ENCODE measurements at regions not wholly inside any gene's neighbourhood (a gene's known extent, or its start where the extent isn't known, plus 50 kb on each side); places are given as distances from the start of the nearest gene placed in this dataset.

DNA sequence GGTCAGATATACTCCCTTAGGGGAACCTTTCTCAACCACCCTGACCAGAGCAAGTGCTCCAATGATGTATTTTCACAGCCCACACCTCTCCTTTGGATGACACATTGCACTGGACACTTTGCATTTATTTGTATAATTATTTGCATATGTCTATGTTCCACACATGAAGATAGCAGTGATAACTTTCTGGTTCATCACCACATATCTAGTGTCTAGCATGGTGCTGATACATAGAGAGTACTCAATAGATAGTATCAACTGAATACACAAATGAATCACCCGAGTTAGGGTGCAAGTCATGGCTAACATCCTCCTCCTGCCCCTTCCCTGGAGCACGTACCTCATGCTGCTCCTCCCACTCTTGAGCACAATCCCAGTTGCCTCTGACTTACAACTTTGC lies 617.6 kb downstream of the EBF1 start:
- H3K4me3 ChIP-seq = no peak overlapping the region
- H3K9me3 ChIP-seq (ENCODE audit: insufficient read depth, low read depth) = no peaks in the 10 kb centered on the region
- H3K36me3 ChIP-seq (ENCODE audit: low read depth) = no peaks in the 10 kb centered on the region
- no peak for TF ChIP-seq EZH2 (IDR thresholded peaks at IDR 0.05; ENCODE audit: low read depth)
- no peak for TF ChIP-seq CTCF (conservative IDR thresholded peaks at IDR 0.05)
- H4K20me1 ChIP-seq (ENCODE audit: insufficient read depth) = no peaks in the 10 kb centered on the region; the same call in 1 of the 2 replicates
- no TSS peak for BruUV-seq (replicated peaks)
- H2AFZ ChIP-seq = no peak overlapping the region
- H3K27me3 ChIP-seq (ENCODE audit: insufficient read depth, low read depth) = peaks cover 45% of the 10 kb centered on the region
- no peaks in the 10 kb centered on the region for H3K4me1 ChIP-seq (replicated peaks; ENCODE audit: insufficient read depth)
- H3K9me2 ChIP-seq (ENCODE audit: insufficient read depth) = no peaks in the 10 kb centered on the region
- CTCF ChIA-PET = no interaction called here
- H3K79me2 ChIP-seq (ENCODE audit: low read depth) = no peaks in the 10 kb centered on the region
- no peak overlapping the region for H3K4me2 ChIP-seq
- no peak overlapping the region for H3K27ac ChIP-seq
- POLR2A ChIA-PET (ENCODE audit: unreplicated experiment) = no interaction called here
- no peak for DNase-seq
- intact Hi-C loops (cut with micrococcal nuclease; ENCODE audit: unreplicated experiment) = no loop called here
- H3F3A ChIP-seq (ENCODE audit: insufficient read depth, low read depth) = no peaks in the 10 kb centered on the region

GRCh38 chr5:158478139-158478538 lies 619.2 kb upstream of the CLINT1 start:
- no peaks in the 10 kb centered on the region for H3K36me3 ChIP-seq (ENCODE audit: low read depth)
- no peaks in the 10 kb centered on the region for H3K9me3 ChIP-seq (ENCODE audit: insufficient read depth, low read depth)
- H3K4me3 ChIP-seq = no peak overlapping the region
- H3K27me3 ChIP-seq (ENCODE audit: insufficient read depth, low read depth) = peaks cover 25% of the 10 kb centered on the region
- no peak overlapping the region for H2AFZ ChIP-seq
- ChIA-PET POLR2A (ENCODE audit: unreplicated experiment) (no interaction called here), CTCF (no interaction called here)
- H3K27ac ChIP-seq = no peak overlapping the region
- no peak for TF ChIP-seq EZH2 (IDR thresholded peaks at IDR 0.05; ENCODE audit: low read depth)
- no peak overlapping the region for H3K4me2 ChIP-seq
- H3F3A ChIP-seq (ENCODE audit: insufficient read depth, low read depth) = no peaks in the 10 kb centered on the region
- no peak for DNase-seq
- BruUV-seq (replicated peaks) = no TSS peak
- intact Hi-C loops (cut with micrococcal nuclease; ENCODE audit: unreplicated experiment) = no loop called here
- H3K79me2 ChIP-seq (ENCODE audit: low read depth) = no peaks in the 10 kb centered on the region
- no peaks in the 10 kb centered on the region for H3K9me2 ChIP-seq (ENCODE audit: insufficient read depth)
- H3K4me1 ChIP-seq (replicated peaks; ENCODE audit: insufficient read depth) = no peaks in the 10 kb centered on the region
- H4K20me1 ChIP-seq (ENCODE audit: insufficient read depth) = no peaks in the 10 kb centered on the region

DNA sequence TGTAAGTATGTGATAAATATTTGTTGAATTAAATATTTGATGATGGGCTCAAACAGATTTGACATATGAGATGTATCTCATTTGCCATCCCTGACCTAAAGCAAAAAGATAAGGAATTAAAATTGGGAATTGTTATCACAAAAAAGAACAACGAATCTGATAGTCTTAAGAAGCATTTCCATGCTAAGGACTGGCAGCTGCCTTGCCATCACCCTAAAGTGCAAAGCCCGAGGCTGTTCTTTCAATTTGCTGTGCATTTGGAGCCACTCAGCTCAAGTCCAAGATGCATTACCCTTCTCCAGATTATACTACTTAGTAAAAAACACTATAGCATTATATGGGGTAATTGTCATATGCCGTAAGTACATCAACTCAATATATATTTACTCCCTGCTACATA lies 618.3 kb upstream of the CLINT1 start:
- no peaks in the 10 kb centered on the region for H3K9me3 ChIP-seq (ENCODE audit: insufficient read depth, low read depth)
- H3K9me2 ChIP-seq (ENCODE audit: insufficient read depth) = no peaks in the 10 kb centered on the region
- H4K20me1 ChIP-seq (ENCODE audit: insufficient read depth) = no peaks in the 10 kb centered on the region
- no peak overlapping the region for H3K4me2 ChIP-seq
- H3K4me3 ChIP-seq = no peak overlapping the region
- no peaks in the 10 kb centered on the region for H3K4me1 ChIP-seq (replicated peaks; ENCODE audit: insufficient read depth)
- no peaks in the 10 kb centered on the region for H3K36me3 ChIP-seq (ENCODE audit: low read depth)
- H3K79me2 ChIP-seq (ENCODE audit: low read depth) = no peaks in the 10 kb centered on the region
- H3K27me3 ChIP-seq (ENCODE audit: insufficient read depth, low read depth) = peaks cover 19% of the 10 kb centered on the region; the same call in 1 of the 2 replicates
- H3K27ac ChIP-seq = no peak overlapping the region
- H2AFZ ChIP-seq = no peak overlapping the region
- intact Hi-C loops (cut with micrococcal nuclease; ENCODE audit: unreplicated experiment) = no loop called here
- ChIA-PET CTCF (no interaction called here), POLR2A (ENCODE audit: unreplicated experiment) (no interaction called here)
- H3F3A ChIP-seq (ENCODE audit: insufficient read depth, low read depth) = no peaks in the 10 kb centered on the region
- no TSS peak for BruUV-seq (replicated peaks)
- no peak for TF ChIP-seq CTCF (conservative IDR thresholded peaks at IDR 0.05)
- no peak for DNase-seq

DNA sequence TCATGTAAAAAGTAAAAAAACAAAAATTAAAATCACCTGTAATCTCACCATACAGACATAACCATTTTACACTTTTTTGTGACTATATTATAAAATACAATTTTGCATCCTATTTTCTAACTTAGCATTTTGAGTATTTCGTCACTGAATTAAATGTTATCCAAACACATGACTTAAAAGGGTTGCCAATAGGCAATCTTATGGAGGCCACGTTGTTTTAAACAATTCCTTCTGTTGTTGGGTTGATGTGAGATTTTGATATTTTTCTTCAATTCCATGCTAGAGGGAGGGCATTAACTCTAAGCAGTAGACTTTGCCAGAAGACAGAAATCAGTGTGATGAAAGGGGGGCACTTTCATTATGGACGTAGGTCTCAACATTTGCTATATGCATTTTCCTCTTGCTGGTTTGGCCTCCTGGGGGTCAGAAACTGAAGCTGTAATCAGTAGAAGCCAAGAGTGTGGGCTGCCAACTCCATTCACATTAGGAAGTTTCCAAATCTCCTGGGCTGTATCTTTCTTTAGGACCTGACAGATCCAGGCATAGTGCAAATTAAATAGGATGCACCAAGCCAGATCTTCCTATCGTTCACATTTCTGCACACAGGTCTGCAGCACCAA lies 614.2 kb upstream of the CLINT1 start:
- no peak for TF ChIP-seq EZH2 (IDR thresholded peaks at IDR 0.05; ENCODE audit: low read depth)
- TF ChIP-seq CTCF (conservative IDR thresholded peaks at IDR 0.05) = no peak
- no peaks in the 10 kb centered on the region for H3K9me2 ChIP-seq (ENCODE audit: insufficient read depth)
- H3K4me2 ChIP-seq = no peak overlapping the region
- no peaks in the 10 kb centered on the region for H3K4me1 ChIP-seq (replicated peaks; ENCODE audit: insufficient read depth)
- CTCF ChIA-PET = no interaction called here
- BruUV-seq (replicated peaks) = no TSS peak
- H3F3A ChIP-seq (ENCODE audit: insufficient read depth, low read depth) = no peaks in the 10 kb centered on the region
- POLR2A ChIA-PET (ENCODE audit: unreplicated experiment) = no interaction called here
- DNase-seq = no peak
- no peaks in the 10 kb centered on the region for H3K36me3 ChIP-seq (ENCODE audit: low read depth)
- H3K27me3 ChIP-seq (ENCODE audit: insufficient read depth, low read depth) = no peaks in the 10 kb centered on the region
- intact Hi-C loops (cut with micrococcal nuclease; ENCODE audit: unreplicated experiment) = no loop called here
- H2AFZ ChIP-seq = no peak overlapping the region
- no peaks in the 10 kb centered on the region for H3K79me2 ChIP-seq (ENCODE audit: low read depth)
- no peaks in the 10 kb centered on the region for H3K9me3 ChIP-seq (ENCODE audit: insufficient read depth, low read depth)
- no peaks in the 10 kb centered on the region for H4K20me1 ChIP-seq (ENCODE audit: insufficient read depth)
- H3K4me3 ChIP-seq = no peak overlapping the region
- H3K27ac ChIP-seq = no peak overlapping the region
